Kidney epithelial cell (primary cell): ENCODE measurements at regions not wholly inside any gene's neighbourhood (a gene's known extent, or its start where the extent isn't known, plus 50 kb on each side); places are given as distances from the start of the nearest gene placed in this dataset.

Experiments
- DNase-seq: peaks from one replicate; pipeline ENCODE4 v3.0.0-alpha.2; 2010; ENCODE audit warnings: low read depth
- H3K27me3 ChIP-seq: 2 replicates; pipeline ENCODE4 v1.6.0; 2011; ENCODE audit warnings: low read length; ENCODE audit not compliant: control insufficient read depth, insufficient read depth
- H3K36me3 ChIP-seq: 2 replicates; pipeline ENCODE4 v1.5.1; 2011; ENCODE audit warnings: low read length; ENCODE audit not compliant: control insufficient read depth, insufficient read depth
- H3K4me3 ChIP-seq: 2 replicates; pipeline ENCODE4 v1.5.1; 2011; ENCODE audit warnings: low read depth, mild to moderate bottlenecking, control low read depth, low read length
- CTCF ChIP-seq: IDR thresholded peaks from 2 replicates; pipeline ENCODE4 v1.5.1; 2011; ENCODE audit warnings: mild to moderate bottlenecking, moderate library complexity, low read length, control low read depth, inconsistent platforms; ENCODE audit not compliant: insufficient read depth, poor library complexity, severe bottlenecking

GRCh38 chr17:13909901-13910519 lies 159.3 kb upstream of the COX10 start:
- Histone ChIP-seq H3K36me3 (no peaks in the 10 kb centered on the region), H3K27me3 (no peaks in the 10 kb centered on the region), H3K4me3 (no peak overlapping the region)
- no peak for TF ChIP-seq CTCF
- no peak for DNase-seq

GRCh38 chr17:13917634-13918033 lies 151.7 kb upstream of the COX10 start:
- Histone ChIP-seq H3K36me3 (no peaks in the 10 kb centered on the region), H3K4me3 (no peak overlapping the region), H3K27me3 (no peaks in the 10 kb centered on the region)
- DNase-seq = no peak
- TF ChIP-seq CTCF = no peak

GRCh38 chr17:13918247-13918646 lies 151.1 kb upstream of the COX10 start:
- no peak for TF ChIP-seq CTCF
- no peaks in the 10 kb centered on the region for H3K27me3 ChIP-seq
- DNase-seq = no peak

GRCh38 chr17:13919818-13920217 lies 149.5 kb upstream of the COX10 start:
- DNase-seq = no peak
- Histone ChIP-seq H3K4me3 (no peak overlapping the region), H3K36me3 (no peaks in the 10 kb centered on the region), H3K27me3 (no peaks in the 10 kb centered on the region)
- TF ChIP-seq CTCF = no peak

More at GRCh38 chr17:13918247-13918646, 151.1 kb upstream of the COX10 start:
- Histone ChIP-seq H3K4me3 (no peak overlapping the region), H3K36me3 (no peaks in the 10 kb centered on the region)

GRCh38 chr17:13920413-13920812 lies 148.9 kb upstream of the COX10 start:
- no peak overlapping the region for H3K4me3 ChIP-seq
- DNase-seq = no peak
- H3K36me3 ChIP-seq = no peaks in the 10 kb centered on the region
- TF ChIP-seq CTCF = no peak
- no peaks in the 10 kb centered on the region for H3K27me3 ChIP-seq

GRCh38 chr17:13921841-13922776 lies 147.2 kb upstream of the COX10 start:
- no peaks in the 10 kb centered on the region for H3K27me3 ChIP-seq
- no peaks in the 10 kb centered on the region for H3K36me3 ChIP-seq
- no peak for DNase-seq
- H3K4me3 ChIP-seq = no peak overlapping the region
- no peak for TF ChIP-seq CTCF
